GM19452 (cell line): ENCODE measurements at regions not wholly inside any gene's neighbourhood (a gene's known extent, or its start where the extent isn't known, plus 50 kb on each side); places are given as distances from the start of the nearest gene placed in this dataset.
A peak's percentile ranks its signal among the peaks of the same experiment; 100 is the strongest.

Experiments used
- ATAC-seq: cut with Tn5 transposase; IDR thresholded peaks from one replicate; pipeline ENCODE4 v1.9.1; 2021; ENCODE audit not compliant: unreplicated experiment

DNA sequence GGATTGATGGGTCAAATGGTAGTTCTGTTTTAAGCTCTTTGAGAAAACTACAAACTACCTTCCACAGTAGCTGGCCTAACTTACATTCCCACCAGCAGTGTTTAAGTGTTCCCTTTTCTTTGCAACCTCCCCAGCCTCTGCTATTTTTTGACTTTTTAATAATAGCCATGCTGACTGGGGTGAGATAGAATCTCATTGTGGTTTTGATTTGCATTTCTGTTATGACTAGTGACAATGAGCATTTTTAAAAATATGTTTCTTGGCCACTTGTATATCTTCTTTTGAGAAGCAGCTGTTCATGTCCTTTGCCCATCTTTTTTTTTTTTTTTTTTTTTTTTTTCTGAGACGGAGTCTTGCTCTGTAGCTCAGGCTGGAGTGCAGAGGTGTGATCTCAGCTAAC is 155.2 kb upstream of the BMPER start:
- ATAC-seq = peak; percentile 75

DNA sequence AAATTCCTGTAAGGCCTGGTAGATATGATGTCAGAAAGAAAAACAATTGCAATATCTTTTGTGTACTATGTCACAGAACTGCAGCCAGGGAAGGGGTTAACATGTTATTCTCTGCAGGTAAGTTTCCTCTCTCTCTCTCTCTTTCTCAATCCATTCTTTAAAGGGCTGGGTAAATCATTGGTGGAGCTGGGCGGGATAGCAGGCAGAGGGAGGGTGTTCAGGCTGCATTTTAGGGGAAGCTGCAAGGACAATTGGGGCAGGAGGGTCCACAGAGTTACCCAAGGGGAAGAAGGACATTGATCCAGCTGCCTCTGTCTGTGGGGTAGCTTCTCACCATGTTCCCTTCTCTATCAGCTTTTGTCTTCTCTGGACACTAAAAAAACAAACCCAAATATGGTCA is 153.9 kb upstream of the BMPER start:
- no peak for ATAC-seq

DNA sequence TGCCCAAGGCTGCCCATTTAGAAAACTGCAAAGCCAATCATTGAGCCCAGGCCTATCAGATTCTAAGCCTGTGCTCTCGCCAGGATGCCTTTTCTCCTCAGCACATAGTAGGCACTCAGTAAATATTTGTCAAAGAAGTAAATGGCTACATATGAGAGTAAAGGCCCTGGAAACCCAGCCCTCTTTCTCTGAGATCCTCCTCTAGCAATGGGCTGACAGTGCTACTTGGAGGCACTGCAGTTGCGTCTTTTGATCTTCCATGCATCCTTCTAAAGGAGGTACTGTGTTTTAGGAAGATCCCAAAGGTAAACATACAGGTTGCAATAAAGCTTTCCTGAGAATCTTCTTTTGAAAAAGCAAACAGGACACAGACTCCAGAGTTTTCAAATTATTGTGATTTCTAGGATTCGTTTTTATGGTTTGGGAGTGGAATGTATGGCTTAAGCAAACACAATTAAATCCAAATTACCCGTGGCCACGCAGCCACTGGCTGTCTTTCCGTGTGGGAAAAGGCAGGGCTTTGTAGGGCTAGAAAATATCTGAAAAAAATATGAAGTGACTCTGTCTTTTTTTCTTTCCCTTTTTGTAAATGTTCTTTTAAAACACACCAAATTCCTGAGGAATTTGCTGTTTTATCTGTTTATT is 151.3 kb upstream of the BMPER start:
- ATAC-seq = no peak

DNA sequence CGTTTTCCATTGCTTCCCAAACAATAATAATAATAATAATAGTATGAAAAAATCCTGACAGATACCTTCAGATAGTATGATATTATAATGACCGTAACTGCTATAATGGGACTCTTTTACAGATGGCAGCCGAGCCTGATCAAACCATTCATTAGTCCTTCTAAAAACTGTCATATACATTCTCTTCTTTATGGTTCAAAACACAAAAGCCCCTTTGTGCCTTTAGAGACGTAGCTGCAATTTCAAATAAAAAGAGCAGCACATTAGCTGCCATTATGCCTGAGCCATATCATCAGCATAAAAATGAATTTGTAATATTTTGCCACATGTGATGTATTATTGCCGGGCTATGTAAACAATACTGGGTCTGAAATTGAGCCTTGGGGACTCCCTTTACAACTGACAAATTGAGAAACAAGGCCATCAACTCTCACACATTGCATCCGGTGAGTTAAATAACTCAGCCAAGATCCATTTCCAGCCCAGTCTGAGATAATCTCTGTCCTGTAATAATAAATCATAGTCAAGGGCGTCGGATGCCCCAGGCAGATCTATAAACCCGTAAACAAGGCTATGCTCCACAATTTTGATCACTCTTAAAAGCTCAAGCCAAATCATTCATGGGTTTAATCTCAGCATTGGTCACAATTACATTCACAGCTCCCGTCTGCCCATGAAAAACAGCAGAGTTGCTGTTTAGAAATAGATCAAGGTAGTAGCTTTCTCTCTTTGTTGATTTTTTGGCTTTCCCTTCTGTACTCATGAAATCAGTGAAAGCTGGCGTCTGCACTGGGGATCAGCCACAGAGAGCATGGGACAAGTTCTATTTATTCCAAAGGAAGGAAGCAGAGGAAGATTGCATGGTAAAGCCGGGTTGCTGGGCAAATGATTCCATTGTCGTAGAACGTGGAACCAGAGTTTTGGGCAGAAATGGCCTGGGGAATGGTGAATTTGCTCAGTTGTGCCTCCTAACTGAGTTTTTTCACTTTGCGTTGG is 150.1 kb upstream of the BMPER start:
- no peak for ATAC-seq

DNA sequence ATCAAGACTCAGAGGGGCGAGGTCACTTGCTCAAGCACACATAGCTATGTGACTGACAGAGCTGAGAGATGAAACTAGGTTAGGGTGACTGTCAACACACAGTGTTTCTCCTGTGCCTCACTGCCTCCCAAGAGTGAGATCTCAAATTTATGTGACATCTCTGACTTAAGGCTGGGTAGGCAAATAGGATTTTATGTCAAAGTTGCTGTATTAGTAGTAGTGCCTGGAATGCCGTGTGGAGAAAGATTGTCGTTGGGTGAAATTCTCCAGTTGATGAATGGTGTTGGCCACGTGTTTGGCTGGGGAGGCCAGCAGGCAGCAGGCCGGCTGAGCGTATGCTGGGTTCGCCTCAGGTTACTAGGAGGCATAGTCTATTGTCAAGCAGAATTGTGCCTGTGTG is 148.3 kb upstream of the BMPER start:
- no peak for ATAC-seq

DNA sequence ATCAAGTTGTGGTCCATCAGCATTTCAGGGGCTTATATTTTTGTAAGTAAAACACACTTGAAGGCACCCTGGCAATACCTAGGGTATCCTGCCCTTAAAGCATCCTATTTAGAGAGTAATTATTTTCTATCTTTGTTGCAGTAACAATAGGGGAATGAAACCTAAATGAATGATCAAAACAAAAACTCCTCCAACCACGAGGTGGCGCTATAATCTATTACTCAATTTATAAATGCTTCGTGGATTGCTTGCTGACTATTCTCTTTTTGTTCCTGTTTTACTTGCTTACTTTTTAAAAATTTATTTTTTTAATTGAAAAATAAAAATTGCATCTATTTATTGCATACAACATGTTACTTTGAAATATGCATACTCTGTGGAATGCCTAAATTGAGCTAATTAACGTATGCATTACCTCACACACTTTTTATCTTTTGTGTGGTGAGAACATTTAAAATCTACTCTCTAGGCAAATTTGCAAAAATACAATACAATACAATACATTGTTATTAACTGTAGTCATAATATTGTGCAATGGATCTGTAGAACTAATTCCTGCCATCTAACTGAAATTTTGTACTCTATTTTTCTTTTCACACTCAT is 147.7 kb upstream of the BMPER start:
- ATAC-seq = no peak

DNA sequence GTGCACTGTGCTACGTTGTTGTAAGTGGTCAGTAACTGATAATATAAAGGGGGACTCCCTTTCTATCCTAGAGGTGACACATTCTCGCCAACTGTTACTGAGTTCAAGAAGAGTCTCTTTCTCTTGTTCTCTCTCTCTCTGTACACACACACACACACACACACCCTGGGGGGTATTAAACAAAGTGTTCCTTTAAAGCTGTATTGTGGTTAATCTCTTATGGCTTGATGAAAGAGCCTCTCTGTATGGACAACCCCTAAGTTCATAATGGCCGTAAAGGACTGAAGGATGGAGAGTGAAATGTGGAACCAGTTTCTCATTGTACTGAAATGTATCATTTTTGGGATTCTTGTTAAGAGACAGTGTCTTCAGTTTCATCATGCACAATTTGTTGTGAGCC is 145.2 kb upstream of the BMPER start:
- ATAC-seq = no peak

DNA sequence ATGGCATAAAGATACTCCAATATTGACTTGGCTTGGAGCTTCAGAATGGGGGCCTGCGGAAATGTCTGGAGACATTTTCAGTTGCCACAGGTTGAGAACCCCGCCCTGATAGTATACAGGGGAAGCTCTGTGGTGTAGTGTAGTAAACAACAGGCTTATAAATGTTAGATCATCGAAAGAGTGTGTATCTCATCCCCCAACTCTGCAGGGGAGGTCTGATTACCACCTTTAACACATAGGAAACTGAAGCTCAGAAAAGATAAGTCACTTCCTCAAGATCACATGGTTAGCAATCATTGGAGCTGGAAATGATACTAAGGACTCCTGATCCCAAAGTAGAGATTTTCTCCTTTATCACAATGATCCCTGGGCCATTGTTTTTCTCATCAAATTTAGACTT is 144.5 kb upstream of the BMPER start:
- no peak for ATAC-seq

DNA sequence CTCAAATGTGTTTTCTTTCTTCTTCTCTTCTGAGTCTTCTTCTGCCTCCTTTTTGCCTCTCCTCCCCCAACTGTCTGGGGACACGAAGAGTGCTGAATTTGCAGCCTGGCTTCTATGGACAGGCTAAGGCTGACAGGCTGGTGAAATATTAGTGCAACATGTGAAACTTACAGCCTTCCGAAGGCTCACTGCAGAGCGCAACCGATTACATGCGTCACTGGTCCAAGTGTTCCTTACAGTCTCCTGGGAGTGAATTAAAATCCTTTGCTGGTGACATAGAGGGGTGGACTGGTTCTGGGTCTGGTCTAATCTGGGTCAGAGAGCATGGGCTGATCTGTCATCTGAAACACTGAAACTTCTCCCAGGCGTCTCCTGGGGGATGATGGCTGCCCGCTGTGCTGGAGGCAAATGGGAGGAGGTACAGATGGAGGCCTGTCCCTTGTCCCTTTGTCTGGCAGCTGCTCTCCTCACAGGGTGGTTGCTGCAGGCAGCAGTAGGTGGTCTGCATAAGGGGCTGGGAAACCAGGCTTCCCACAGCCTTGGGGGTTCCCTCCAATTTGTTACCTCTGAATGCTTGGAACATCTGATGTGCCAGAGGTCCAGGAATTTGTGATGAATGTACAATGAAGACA is 143.8 kb upstream of the BMPER start:
- ATAC-seq = no peak

DNA sequence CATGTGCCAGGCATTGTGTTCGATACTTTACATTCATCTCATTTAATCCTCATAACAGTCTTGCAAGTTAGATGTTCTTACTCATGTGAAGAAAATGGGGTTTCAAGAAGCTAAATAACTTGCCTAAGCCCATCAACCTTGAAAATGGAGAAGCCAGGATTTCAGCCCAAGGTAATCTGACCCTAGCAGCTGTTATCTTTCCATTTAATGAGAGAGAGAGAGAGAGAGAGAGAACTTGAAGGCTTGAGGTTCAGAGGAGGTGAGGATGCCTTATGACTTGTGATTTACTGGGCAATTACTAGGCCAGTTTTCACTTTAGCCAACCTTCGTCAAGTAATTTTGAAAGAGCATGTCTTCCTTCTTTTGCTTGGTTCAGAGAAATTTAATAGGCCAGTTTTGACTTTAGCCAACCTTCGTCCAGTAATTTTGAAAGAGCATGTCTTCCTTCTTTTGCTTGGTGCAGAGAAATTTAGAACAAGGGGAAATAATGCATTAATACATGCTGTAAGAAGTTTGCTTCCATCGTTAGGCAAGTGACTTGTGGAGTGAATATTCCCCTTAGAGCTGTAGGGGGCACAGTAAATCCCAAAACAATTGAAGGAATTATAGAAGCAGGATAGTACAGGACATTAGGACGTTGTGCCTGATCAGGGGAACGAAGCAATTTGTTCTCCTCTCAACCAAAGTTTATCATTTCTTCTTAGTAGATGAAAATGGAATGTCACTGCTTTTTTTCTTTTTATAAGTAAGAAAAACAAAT is 143.0 kb upstream of the BMPER start:
- no peak for ATAC-seq

DNA sequence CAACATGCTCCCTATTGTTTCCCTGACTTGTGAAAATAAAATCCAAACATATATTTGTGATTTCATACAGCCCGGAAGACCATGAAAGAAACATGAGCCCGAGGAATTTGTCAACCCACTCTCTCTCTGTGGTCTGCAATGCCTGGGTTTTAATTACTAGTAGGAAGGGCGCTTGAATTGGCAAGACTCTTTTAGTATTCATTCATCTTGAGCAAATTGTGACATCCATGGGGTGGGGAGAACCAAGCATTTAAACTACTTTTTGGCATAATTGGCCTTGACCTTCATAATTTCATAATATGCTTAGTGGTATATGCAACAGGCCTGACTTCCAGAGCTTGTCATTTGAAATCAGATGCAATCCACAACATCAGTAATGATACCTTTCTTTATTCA is 142.4 kb upstream of the BMPER start:
- ATAC-seq = no peak

DNA sequence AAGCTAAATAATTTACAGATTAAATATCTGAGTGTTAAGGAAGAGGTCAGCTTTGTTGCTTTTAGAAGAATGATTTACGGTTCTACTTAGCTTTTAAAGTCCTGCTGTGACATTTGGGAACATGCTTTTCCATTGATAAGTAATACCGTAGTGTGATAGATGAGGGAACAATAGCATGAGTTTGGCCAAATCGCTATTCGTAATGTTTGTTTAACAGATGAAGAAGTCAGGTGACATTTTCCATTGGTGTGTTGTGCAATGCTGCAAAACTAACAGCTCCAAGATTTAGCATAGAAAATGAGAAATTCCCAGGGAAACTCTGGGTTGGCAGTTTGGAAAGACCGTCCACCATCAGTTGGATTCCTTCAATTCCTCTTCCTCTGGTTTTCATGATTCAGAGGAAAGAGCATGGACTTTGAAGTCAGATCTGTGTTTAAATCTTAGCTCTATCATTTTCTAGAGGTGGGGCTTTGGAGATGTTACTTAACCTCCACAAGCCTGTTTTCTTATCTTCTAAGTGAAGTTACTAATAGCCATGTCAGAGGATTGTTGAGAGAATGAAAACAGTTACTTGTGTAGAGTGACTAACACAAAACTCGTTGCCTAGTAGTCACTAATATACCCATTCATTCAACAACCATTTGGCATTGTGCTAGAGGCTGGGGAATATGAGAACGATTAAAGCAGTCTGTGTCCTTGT is 140.4 kb upstream of the BMPER start:
- no peak for ATAC-seq

DNA sequence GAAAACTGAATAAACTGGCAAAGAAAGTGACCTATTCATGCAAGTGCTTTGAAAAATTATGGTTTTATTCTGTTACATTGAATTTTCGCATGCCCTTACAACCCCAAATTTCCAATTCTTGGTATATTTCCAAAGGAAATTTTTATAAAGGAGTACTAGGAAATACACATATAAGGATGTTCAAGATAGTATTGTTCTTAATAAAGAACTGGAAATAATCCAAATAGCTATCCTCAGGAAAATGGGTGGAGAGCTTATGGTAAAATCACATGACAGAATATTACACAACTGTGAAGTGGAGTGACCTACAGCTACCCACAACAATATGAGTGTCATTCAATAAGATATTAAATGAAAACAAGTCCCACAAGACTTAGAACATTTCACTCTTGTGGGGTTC is 138.9 kb upstream of the BMPER start:
- no peak for ATAC-seq

DNA sequence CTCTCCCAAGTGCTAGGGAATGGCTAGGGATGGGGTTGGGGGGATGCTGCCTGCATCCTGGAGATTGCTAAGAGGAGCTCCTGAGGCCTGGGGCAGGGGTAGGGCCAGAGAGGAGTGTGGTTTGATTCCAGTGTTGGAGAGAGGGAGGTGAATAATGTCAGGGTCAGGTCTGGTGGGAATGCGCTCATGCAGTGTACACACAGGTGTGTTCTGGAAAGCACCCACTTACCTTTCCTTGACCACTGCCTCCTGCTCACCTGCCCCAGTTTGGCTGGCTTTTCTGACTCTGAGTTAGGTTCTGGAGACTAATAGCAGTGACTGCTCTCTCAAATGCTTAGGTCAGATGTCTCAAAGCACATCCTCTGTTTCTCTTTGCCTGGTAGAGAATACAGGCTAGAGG is 135.4 kb upstream of the BMPER start:
- ATAC-seq = no peak

DNA sequence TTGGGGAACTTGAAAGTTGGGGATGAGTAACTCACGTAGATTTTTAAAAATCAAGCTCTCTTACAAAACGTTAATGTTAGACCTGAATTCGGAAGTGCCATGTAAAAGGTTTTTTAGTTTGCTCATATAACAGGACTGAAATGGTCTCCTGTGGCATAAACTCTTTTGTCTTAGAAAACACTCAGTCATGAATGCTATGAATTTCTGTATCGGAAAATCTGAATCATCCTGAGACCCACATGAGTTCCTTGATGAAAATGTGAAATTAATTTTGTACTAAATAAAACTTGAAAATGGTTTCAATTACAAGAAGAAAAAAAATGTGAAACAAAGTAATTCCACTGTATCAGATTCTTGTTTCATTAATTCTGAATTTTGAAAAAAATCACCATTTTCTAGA is 134.8 kb upstream of the BMPER start:
- ATAC-seq = no peak

DNA sequence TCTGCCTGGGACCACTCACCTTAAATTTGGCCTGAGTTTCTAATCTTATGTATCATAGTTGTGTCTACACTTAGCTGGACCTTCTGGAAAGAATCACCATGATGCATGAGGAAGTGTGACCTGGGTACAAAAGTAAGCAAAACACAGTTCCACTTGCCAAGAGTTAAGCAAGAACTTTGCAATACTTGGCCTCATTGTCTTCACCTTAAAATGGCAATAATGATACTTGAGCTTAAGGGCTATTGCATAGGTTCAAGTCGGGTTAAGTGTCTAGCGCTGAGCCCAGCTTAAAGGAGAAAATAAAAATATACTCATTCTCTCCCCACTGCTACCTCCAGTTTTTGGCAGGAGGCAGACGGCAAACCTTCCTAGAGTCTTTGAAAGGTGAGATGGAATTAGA is 133.9 kb upstream of the BMPER start:
- no peak for ATAC-seq

DNA sequence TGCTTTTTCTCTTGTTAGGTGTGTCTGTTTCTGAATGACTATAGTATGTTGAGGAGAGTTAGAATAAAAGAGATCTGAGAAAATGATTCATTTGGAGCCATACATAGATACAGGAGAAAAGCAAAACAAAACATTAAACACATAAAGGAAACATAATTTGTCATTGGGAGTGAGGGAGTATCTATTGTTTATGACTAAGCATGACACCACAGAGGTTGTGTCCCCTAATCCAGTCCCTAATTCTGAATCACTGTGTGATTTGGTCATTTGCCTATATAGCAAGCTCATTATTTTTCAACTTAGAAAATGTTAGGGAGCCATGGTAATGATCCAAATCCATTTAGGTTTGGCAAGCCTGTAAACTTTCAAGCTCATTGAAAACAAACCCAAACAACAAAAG is 132.3 kb upstream of the BMPER start:
- no peak for ATAC-seq

DNA sequence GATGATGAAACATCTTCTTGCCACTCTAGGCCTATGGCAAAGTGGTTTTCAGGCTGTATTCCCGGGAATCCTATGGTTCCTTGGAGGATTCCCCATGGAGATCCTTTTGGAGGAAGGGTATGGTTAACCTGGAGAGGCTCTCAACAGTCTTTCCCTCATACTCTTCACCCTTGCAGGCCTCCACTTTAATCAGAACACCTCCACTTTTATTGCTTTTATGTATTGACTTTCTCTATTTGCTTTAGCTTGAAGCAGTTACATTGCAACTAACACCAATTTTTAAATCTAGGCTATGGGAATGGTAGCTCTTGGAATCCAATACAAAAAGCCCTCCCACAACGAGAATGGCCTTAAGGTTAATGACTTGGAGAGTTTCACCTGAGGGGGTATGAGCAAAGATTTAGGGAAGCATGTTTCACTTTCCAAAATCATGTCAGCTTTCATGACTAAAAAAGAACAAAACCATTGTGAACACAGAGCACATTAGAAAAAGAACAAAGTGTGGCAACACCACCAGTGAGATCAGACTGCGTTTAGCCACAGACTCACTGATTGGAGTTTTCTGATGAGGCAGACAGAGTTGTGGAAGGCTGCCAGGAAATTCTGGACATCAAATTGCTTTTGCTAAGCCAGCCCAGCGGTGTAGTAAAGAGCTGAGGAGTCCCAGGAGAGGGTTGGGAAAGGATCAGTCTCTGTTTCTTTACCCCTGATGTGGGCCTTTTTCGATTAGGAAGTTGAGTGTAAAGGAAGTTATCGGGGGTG is 130.4 kb upstream of the BMPER start:
- no peak for ATAC-seq

DNA sequence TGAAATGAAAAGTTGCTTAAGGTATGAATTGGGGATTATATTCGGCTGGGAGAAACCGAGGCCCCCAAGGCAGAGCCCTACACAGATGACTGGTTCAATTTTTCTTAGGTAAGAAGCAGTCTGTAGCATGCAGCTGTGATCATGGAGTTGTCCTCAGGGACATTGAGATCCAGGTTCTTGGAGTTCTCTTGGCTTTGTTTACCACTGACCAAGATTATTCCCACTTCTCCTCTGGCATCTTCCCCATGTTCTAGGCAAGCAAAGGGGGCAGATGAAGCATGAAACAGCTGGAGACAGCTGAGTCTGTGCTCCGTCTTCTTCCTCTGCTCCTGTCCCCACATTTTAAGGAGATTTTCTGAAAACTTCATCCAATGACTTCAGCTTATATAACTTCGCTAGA is 129.5 kb upstream of the BMPER start:
- no peak for ATAC-seq

DNA sequence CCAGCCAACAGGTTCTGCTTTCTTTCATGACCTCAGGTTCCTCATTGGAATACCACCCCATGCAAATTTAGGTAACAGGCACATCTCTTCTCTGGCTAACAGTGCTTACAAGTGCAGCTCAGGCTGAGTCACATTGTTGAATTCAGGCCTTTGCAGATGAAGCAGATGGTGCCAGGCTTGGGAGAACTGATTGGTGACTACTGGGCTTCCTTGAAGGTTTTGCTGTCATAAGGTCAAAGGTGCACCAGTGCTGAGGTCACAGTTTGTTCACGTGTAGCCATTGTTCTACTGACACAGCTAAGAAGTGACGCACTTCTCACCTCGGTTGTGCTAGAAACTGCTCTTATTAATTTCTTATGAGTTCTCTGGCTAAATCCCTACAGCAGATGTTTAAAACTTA is 128.6 kb upstream of the BMPER start:
- no peak for ATAC-seq
